ENCODE measurements at regions not wholly inside any gene's neighbourhood (a gene's known extent, or its start where the extent isn't known, plus 50 kb on each side); places are given as distances from the start of the nearest gene placed in this dataset.

- TF ChIP-seq EP300 (IDR thresholded peaks at IDR 0.05) (no peak), CTCF (IDR thresholded peaks at IDR 0.05) (no peak), POLR2A (IDR thresholded peaks at IDR 0.05; ENCODE audit: low read length) (no peak), NR3C1 (IDR thresholded peaks at IDR 0.05) (no peak), MAZ (IDR thresholded peaks at IDR 0.05; ENCODE audit: borderline replicate concordance, low read depth, low read length) (no peak), RARB (CRISPR knock-in tag; IDR thresholded peaks at IDR 0.05) (no peak), RAD21 (conservative IDR thresholded peaks at IDR 0.05 in 1 of 2, IDR thresholded peaks at IDR 0.05 in 1 of 2) (no peak), POLR2AphosphoS2 (conservative IDR thresholded peaks at IDR 0.05; ENCODE audit: low read length) (no peak)
- TF ChIP-seq, protein P1, sequence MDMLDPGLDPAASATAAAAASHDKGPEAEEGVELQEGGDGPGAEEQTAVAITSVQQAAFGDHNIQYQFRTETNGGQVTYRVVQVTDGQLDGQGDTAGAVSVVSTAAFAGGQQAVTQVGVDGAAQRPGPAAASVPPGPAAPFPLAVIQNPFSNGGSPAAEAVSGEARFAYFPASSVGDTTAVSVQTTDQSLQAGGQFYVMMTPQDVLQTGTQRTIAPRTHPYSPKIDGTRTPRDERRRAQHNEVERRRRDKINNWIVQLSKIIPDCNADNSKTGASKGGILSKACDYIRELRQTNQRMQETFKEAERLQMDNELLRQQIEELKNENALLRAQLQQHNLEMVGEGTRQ (IDR thresholded peaks at IDR 0.05): no peak
Observed at GRCh38 chr2:21353879-21354679, 230.3 kb downstream of the TDRD15 start.
